Tibial nerve (tissue), 4 donors: ENCODE measurements at regions not wholly inside any gene's neighbourhood (a gene's known extent, or its start where the extent isn't known, plus 50 kb on each side); places are given as distances from the start of the nearest gene placed in this dataset.

Source experiments
- EP300 ChIP-seq, 2 donors: sonication (generic); formaldehyde crosslinking; IDR thresholded peaks; one replicate each; pipeline ENCODE4 v1.6.1; 2017; ENCODE audit warnings: antibody characterized with exemption in 2 of 2, mild to moderate bottlenecking in 1 of 2
- POLR2A ChIP-seq, 2 donors: fragments of 450-650 bp; IDR thresholded peaks; one replicate each; pipeline ENCODE4 v1.6.1; 2017; ENCODE audit warnings: antibody characterized with exemption in 2 of 2, mild to moderate bottlenecking in 2 of 2, moderate library complexity in 2 of 2
- TF ChIP-seq, protein P1 (sequence below), 5 experiments: fragments of 200-600 bp in 3 of 5; fragments of 450-650 bp in 2 of 5; sonication (generic) in 3 of 5; IDR thresholded peaks; one replicate each; pipeline ENCODE4 v1.5.1; 2016 to 2019; ENCODE audit warnings: antibody characterized with exemption in 5 of 5, mild to moderate bottlenecking in 3 of 5, moderate library complexity in 2 of 5

DNA sequence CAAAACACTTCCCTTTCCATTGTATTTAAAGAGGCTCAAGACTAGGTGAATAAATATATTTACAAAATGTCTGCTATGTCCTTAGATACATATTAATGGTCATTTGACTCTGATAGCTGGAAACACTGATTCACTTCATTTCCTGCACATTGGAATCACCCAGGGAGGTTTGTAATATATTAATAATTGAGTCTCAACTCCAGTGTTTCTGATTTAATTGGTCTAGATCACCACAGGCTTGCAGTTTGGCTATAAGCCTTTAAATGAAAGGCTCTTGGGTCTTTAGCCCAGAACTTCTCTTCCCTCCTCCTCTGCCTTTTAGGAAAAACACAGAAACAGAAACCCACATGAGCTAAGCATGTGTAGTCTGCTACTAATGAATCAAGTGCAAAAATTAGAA is 378.0 kb downstream of the TBC1D4 start:
- no peak for TF ChIP-seq POLR2A (IDR thresholded peaks at IDR 0.05)
- TF ChIP-seq, protein P1, sequence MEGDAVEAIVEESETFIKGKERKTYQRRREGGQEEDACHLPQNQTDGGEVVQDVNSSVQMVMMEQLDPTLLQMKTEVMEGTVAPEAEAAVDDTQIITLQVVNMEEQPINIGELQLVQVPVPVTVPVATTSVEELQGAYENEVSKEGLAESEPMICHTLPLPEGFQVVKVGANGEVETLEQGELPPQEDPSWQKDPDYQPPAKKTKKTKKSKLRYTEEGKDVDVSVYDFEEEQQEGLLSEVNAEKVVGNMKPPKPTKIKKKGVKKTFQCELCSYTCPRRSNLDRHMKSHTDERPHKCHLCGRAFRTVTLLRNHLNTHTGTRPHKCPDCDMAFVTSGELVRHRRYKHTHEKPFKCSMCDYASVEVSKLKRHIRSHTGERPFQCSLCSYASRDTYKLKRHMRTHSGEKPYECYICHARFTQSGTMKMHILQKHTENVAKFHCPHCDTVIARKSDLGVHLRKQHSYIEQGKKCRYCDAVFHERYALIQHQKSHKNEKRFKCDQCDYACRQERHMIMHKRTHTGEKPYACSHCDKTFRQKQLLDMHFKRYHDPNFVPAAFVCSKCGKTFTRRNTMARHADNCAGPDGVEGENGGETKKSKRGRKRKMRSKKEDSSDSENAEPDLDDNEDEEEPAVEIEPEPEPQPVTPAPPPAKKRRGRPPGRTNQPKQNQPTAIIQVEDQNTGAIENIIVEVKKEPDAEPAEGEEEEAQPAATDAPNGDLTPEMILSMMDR (IDR thresholded peaks at IDR 0.05), result no peak
- TF ChIP-seq EP300 (IDR thresholded peaks at IDR 0.05), result no peak
